ENCODE measurements at regions not wholly inside any gene's neighbourhood (a gene's known extent, or its start where the extent isn't known, plus 50 kb on each side); places are given as distances from the start of the nearest gene placed in this dataset.

- TF ChIP-seq, protein P1, sequence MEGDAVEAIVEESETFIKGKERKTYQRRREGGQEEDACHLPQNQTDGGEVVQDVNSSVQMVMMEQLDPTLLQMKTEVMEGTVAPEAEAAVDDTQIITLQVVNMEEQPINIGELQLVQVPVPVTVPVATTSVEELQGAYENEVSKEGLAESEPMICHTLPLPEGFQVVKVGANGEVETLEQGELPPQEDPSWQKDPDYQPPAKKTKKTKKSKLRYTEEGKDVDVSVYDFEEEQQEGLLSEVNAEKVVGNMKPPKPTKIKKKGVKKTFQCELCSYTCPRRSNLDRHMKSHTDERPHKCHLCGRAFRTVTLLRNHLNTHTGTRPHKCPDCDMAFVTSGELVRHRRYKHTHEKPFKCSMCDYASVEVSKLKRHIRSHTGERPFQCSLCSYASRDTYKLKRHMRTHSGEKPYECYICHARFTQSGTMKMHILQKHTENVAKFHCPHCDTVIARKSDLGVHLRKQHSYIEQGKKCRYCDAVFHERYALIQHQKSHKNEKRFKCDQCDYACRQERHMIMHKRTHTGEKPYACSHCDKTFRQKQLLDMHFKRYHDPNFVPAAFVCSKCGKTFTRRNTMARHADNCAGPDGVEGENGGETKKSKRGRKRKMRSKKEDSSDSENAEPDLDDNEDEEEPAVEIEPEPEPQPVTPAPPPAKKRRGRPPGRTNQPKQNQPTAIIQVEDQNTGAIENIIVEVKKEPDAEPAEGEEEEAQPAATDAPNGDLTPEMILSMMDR (IDR thresholded peaks at IDR 0.05): no peak
Observed at GRCh38 chr3:19735111-19735510, 198.9 kb downstream of the EFHB start.

DNA sequence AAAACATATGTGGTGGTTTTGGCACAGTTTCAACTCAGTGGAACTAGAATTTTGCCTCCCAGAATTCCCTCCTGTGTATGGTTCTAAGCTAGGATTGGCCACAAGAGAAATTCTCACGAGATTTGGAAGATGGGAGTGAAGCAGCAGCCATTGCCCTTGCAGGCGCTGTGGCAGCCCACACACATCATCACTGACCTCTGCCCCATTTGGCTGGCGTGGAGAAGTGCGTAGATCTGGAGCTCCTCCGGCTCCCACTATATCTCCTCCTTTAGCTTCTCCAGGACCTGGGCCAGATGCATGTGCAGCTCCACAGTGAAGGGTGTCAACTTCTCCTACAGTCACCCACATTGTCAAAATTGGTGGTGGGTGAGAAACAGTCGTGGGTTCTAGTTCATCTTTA lies 199.6 kb downstream of the EFHB start:
- H3K36me3 Mint-ChIP-seq (ENCODE audit: low read depth): no peaks in the 10 kb centered on the region
- H3K27me3 Mint-ChIP-seq (ENCODE audit: low read depth): peaks cover 2% of the 10 kb centered on the region
- TF ChIP-seq, protein P1 (IDR thresholded peaks at IDR 0.05): no peak
- H3K4me3 Mint-ChIP-seq (ENCODE audit: unreplicated experiment): no peak overlapping the region
- H3K27ac Mint-ChIP-seq (ENCODE audit: unreplicated experiment): no peak overlapping the region
- H3K9me3 Mint-ChIP-seq (ENCODE audit: low read depth): peaks cover 4% of the 10 kb centered on the region
- no peak for DNase-seq (ENCODE audit: low spot score)
- no peaks in the 10 kb centered on the region for H3K4me1 Mint-ChIP-seq (ENCODE audit: low read depth)

More at GRCh38 chr3:19735111-19735510, 198.9 kb downstream of the EFHB start:
- Mint-ChIP-seq H3K27me3 (ENCODE audit: low read depth) (peaks cover 2% of the 10 kb centered on the region), H3K4me3 (ENCODE audit: unreplicated experiment) (no peak overlapping the region), H3K9me3 (ENCODE audit: low read depth) (no peaks in the 10 kb centered on the region), H3K36me3 (ENCODE audit: low read depth) (no peaks in the 10 kb centered on the region), H3K4me1 (ENCODE audit: low read depth) (no peaks in the 10 kb centered on the region), H3K27ac (ENCODE audit: unreplicated experiment) (no peak overlapping the region)
- DNase-seq (ENCODE audit: low spot score): no peak

GRCh38 chr3:19725000-19725399 lies 209.0 kb downstream of the EFHB start:
- Mint-ChIP-seq H3K9me3 (ENCODE audit: low read depth) (peaks cover 25% of the 10 kb centered on the region), H3K4me3 (ENCODE audit: unreplicated experiment) (no peak overlapping the region), H3K4me1 (ENCODE audit: low read depth) (no peaks in the 10 kb centered on the region), H3K27ac (ENCODE audit: unreplicated experiment) (no peak overlapping the region), H3K27me3 (ENCODE audit: low read depth) (no peaks in the 10 kb centered on the region), H3K36me3 (ENCODE audit: low read depth) (no peaks in the 10 kb centered on the region)
- no peak for DNase-seq (ENCODE audit: low spot score)
- TF ChIP-seq, protein P1 (IDR thresholded peaks at IDR 0.05): no peak

- TF ChIP-seq, protein P1 (IDR thresholded peaks at IDR 0.05): no peak
- Mint-ChIP-seq H3K27me3 (ENCODE audit: low read depth) (no peaks in the 10 kb centered on the region), H3K36me3 (ENCODE audit: low read depth) (no peaks in the 10 kb centered on the region), H3K4me3 (ENCODE audit: unreplicated experiment) (no peak overlapping the region), H3K27ac (ENCODE audit: unreplicated experiment) (no peak overlapping the region), H3K9me3 (ENCODE audit: low read depth) (peaks cover 2% of the 10 kb centered on the region), H3K4me1 (ENCODE audit: low read depth) (no peaks in the 10 kb centered on the region)
- no peak for DNase-seq (ENCODE audit: low spot score)
Observed at GRCh38 chr3:19717736-19718135, 216.3 kb downstream of the EFHB start.

DNA sequence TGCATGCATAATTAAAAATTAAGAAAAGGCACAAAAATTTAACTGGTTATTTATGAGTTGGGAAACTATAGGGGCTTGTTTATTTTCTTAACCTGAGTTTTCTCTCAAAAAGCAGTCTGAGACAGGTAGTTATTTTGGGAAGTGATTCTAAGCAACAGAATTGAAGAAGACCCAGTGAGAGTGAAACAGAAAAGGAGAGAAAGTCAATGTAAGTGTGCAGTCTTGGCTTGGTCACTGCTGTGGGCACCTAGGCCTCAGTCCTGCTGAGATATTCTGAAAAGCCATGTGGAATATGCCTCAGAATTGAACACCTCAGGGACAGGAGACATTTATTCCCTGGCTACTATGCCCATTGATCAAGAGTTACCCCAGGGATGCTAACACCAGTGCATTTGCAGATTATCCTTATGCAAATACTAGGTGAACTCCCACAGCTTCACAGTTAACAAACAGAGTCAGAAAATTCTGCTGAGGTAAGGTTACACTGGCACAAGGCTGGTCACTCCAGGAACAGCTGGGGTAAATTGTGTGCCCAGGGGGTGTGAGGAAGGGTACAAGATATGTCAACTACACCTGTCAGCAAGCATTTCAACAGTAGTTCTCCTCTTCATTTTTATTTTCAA lies 222.7 kb downstream of the EFHB start:
- no peak overlapping the region for H3K27ac Mint-ChIP-seq (ENCODE audit: unreplicated experiment)
- TF ChIP-seq, protein P1 (IDR thresholded peaks at IDR 0.05): no peak
- peaks cover 2% of the 10 kb centered on the region for H3K27me3 Mint-ChIP-seq (ENCODE audit: low read depth)
- H3K4me3 Mint-ChIP-seq (ENCODE audit: unreplicated experiment): no peak overlapping the region
- H3K9me3 Mint-ChIP-seq (ENCODE audit: low read depth): no peaks in the 10 kb centered on the region
- H3K4me1 Mint-ChIP-seq (ENCODE audit: low read depth): no peaks in the 10 kb centered on the region
- H3K36me3 Mint-ChIP-seq (ENCODE audit: low read depth): no peaks in the 10 kb centered on the region
- DNase-seq (ENCODE audit: low spot score): no peak
